Activated T-helper 1 cell treated with anti-CD3 and anti-CD28 coated beads, Interleukin-12 subunit alpha, Interleukin-12 subunit beta, Interleukin-2, Interleukin-4 antibody, amounts not matched to agents 30 ng/mL and 10 ng/mL and 1 ng/mL, durations not matched to agents 14 hours and 24 hours and 36 hours (primary cell): ENCODE measurements at regions not wholly inside any gene's neighbourhood (a gene's known extent, or its start where the extent isn't known, plus 50 kb on each side); places are given as distances from the start of the nearest gene placed in this dataset.

Experiments
- DNase-seq: peaks from one replicate; pipeline ENCODE4 v3.0.0; 2021; ENCODE audit warnings: low spot score
- H3K27ac Mint-ChIP-seq: one replicate; pipeline ENCODE4 v1.8.0; 2021; ENCODE audit warnings: mild to moderate bottlenecking, mixed read lengths
- H3K27me3 Mint-ChIP-seq: one replicate; pipeline ENCODE4 v1.8.0; 2022; ENCODE audit warnings: mild to moderate bottlenecking, moderate library complexity, mixed read lengths; ENCODE audit not compliant: insufficient read depth
- H3K36me3 Mint-ChIP-seq: one replicate; pipeline ENCODE4 v1.8.0; 2021; ENCODE audit warnings: low read depth, mixed read lengths
- H3K4me1 Mint-ChIP-seq: one replicate; pipeline ENCODE4 v1.8.0; 2021; ENCODE audit warnings: low read depth, mixed read lengths
- H3K4me3 Mint-ChIP-seq: one replicate; pipeline ENCODE4 v1.8.0; 2021; ENCODE audit warnings: mild to moderate bottlenecking, moderate library complexity, mixed read lengths
- H3K9me3 Mint-ChIP-seq: one replicate; pipeline ENCODE4 v1.8.0; 2021; ENCODE audit warnings: mixed read lengths
- intact Hi-C: fragments of 100-400 bp; cut with micrococcal nuclease; formaldehyde crosslinking; loops from one replicate; pipeline ENCODE4 v1.15.1; 2024

DNA sequence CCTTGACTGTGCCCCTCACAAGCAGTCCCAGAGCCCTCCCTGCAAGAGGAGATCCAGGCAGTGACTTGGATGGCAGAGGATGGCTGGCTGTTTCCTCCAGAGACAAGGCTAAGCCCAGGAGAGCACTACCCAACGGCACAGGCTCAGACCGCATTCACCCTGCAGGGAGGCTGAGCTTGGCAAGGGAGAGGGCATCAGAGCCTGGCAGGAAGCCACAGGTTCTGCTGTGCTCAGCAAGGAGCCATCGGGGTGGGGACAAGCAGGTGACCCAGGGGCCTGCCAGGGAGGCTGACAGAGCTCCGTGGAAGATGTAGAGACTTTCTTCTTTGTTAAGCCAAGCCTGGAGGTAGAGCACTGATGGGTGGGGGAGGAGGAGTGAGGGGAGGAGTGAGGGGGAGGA lies 159.2 kb upstream of the CST7 start:
- peaks cover 2% of the 10 kb centered on the region for H3K27me3 Mint-ChIP-seq
- H3K9me3 Mint-ChIP-seq = no peaks in the 10 kb centered on the region
- H3K27ac Mint-ChIP-seq = no peak overlapping the region
- intact Hi-C loops = no loop called here
- DNase-seq = no peak
- peaks cover 2% of the 10 kb centered on the region for H3K4me1 Mint-ChIP-seq
- H3K36me3 Mint-ChIP-seq = no peaks in the 10 kb centered on the region
- no peak overlapping the region for H3K4me3 Mint-ChIP-seq

- Mint-ChIP-seq H3K36me3 (no peaks in the 10 kb centered on the region), H3K4me1 (peaks cover 7% of the 10 kb centered on the region), H3K4me3 (no peak overlapping the region), H3K27me3 (peaks cover 2% of the 10 kb centered on the region), H3K9me3 (no peaks in the 10 kb centered on the region), H3K27ac (no peak overlapping the region)
- intact Hi-C loops = no loop called here
- no peak for DNase-seq
These were observed 158.3 kb upstream of the CST7 start for GRCh38 chr20:24790746-24791283.

- Mint-ChIP-seq H3K36me3 (no peaks in the 10 kb centered on the region), H3K4me3 (no peak overlapping the region), H3K27ac (no peak overlapping the region), H3K4me1 (peaks cover 11% of the 10 kb centered on the region), H3K9me3 (no peaks in the 10 kb centered on the region), H3K27me3 (peaks cover 2% of the 10 kb centered on the region)
- no peak for DNase-seq
- intact Hi-C loops = no loop called here
These were observed 157.1 kb upstream of the CST7 start for GRCh38 chr20:24791953-24792352.

DNA sequence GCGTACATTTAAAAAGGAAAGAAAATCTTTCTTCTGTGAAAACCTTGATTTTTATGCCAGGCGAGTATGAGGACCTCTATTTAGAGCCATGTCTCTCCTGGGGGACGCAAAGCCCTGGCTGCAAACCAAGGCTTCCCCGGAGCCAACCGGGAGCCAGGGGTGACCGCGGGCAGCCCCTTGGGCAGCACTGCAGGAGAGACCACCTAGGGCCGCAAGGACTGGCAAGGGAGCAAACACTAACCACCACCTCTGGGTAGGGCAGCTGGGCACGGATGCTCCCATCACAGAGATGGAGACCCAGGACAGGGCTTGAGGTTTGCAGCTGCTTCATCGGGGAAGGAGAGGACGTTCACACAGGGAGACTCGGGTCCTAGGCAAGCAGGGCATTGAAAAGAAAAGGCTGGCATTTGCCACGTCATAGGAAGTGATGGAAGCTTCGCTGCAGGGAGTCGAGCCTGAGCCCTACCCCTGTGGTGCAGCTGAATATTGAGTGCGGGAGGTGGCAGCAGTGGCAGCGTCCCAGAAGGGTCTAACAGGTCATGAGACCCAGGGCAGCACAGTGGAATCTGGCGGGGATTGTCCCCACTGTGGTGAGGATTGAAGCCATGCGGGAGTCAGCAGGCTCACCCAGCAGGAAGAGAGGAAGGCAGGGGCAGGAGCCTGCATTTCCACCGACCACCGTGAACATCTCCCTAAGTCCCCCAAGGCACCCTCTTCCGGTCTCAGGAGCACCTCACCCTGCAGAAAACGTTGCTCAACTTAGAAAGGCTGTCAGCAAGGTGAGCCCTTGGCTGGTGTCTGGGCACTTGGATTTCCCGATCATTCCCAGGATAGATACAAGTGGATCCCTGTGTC lies 156.2 kb upstream of the CST7 start:
- H3K9me3 Mint-ChIP-seq = no peaks in the 10 kb centered on the region
- H3K27ac Mint-ChIP-seq = no peak overlapping the region
- DNase-seq = no peak
- H3K36me3 Mint-ChIP-seq = no peaks in the 10 kb centered on the region
- intact Hi-C loops = no loop called here
- peaks cover 11% of the 10 kb centered on the region for H3K4me1 Mint-ChIP-seq
- no peak overlapping the region for H3K4me3 Mint-ChIP-seq
- peaks cover 2% of the 10 kb centered on the region for H3K27me3 Mint-ChIP-seq

DNA sequence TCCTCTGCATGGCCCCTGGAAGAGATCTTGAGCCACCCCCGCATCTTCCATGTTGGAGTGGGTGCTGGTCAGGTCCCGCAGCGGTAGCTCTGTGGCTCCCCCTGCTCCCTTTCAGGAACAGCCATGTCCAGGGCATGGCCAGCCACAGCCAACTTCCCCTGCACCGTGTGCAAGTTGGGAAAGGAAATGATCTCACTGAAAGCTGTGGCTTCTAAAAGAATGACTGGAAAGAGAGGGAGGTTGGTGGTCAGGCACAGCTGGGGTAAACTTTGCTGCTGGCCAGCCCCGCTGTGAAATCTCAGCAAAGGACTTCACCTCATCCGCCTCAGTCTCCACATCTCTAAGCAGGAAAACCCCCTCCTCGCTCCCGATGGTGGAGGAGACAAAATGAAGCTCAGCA lies 153.6 kb upstream of the CST7 start:
- no peak for DNase-seq
- peaks cover 11% of the 10 kb centered on the region for H3K4me1 Mint-ChIP-seq
- no peaks in the 10 kb centered on the region for H3K36me3 Mint-ChIP-seq
- no peak overlapping the region for H3K27ac Mint-ChIP-seq
- peaks cover 2% of the 10 kb centered on the region for H3K27me3 Mint-ChIP-seq
- intact Hi-C loops = no loop called here
- no peak overlapping the region for H3K4me3 Mint-ChIP-seq
- no peaks in the 10 kb centered on the region for H3K9me3 Mint-ChIP-seq

DNA sequence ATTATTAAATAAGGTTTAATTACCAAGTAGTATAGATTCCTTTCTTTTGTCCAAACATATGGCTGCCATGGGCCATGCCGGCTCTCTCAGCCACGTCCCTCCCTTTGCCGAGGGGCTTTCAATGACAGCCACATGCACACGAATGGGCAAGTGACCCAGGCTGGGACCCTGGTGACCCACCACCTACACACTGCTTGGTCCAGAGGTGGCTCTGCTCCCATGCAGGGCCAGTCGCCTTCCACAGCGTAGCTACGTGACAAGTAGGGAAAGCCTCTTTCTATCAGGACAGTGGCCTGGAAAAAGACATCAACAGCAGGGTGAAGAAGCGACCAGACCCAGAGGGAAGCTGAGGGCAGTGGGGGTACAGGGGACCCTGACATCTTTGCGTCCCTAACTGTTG lies 152.8 kb upstream of the CST7 start:
- Mint-ChIP-seq H3K27me3 (peaks cover 2% of the 10 kb centered on the region), H3K4me1 (peaks cover 11% of the 10 kb centered on the region), H3K27ac (no peak overlapping the region), H3K4me3 (no peak overlapping the region), H3K36me3 (no peaks in the 10 kb centered on the region), H3K9me3 (no peaks in the 10 kb centered on the region)
- no peak for DNase-seq
- intact Hi-C loops = no loop called here

DNA sequence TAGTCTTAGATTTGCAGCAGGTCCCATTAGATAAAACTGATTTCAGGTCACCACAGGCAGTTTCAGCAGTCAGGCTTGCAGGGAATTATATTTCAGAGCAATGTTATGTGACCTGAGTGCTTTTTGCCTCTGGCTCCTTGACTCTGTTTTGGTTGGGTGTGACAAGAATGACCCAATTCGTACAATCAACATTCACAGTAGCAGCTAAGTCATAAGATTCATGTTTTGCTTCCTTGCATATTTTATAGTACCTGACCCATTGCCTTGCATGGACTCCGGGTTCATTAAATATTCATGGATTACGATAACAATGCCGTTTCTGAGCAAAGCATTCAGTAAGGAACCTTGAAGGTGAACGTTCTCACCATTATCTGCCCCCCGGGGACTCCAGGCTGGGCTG lies 152.0 kb upstream of the CST7 start:
- DNase-seq = no peak
- intact Hi-C loops = no loop called here
- Mint-ChIP-seq H3K9me3 (no peaks in the 10 kb centered on the region), H3K4me3 (no peak overlapping the region), H3K4me1 (peaks cover 11% of the 10 kb centered on the region), H3K27ac (no peak overlapping the region), H3K36me3 (no peaks in the 10 kb centered on the region), H3K27me3 (peaks cover 2% of the 10 kb centered on the region)

GRCh38 chr20:24797745-24798655 lies 151.1 kb upstream of the CST7 start:
- Mint-ChIP-seq H3K27ac (no peak overlapping the region), H3K36me3 (no peaks in the 10 kb centered on the region), H3K27me3 (peaks cover 2% of the 10 kb centered on the region), H3K4me1 (peaks cover 11% of the 10 kb centered on the region), H3K4me3 (no peak overlapping the region), H3K9me3 (no peaks in the 10 kb centered on the region)
- intact Hi-C loops = no loop called here
- no peak for DNase-seq

DNA sequence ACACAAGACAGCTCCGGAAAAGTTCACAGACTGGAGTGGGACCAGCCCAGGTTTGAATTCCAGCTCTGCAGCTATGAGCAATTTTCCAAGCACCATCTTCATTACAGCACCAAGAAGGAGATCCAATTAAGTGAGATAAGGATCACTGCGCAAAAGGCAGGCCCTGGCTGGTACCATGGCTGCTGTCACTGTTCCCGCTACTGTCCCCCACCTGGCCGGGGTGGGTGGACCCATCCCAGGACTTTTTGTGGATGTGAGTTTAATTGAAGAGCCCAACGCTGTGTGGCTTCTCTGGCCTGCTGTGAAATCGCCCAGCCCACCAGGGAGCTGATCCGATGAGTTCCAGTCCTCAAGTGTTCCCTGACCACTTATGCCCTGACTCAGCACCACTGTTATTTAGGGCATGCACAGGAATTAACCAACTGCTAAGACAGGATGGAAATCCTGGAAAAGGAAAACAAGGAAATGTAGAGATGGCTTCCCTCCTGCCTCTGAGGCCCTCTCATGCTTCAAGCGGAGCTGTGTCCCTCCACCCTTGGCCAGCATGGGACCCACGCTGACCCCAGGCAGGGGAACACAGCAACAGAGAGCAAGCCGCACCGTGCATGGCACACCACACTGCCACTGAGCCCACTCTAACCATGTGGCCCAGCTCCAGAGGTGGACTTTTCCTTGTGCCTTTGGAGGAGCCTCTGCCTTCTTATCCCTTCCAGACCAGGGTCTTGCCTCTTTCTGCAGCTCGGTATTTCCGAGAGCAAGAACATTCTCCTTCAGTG lies 150.0 kb upstream of the CST7 start:
- H3K4me3 Mint-ChIP-seq = no peak overlapping the region
- H3K27ac Mint-ChIP-seq = no peak overlapping the region
- no peak for DNase-seq
- intact Hi-C loops = no loop called here
- peaks cover 11% of the 10 kb centered on the region for H3K4me1 Mint-ChIP-seq
- no peaks in the 10 kb centered on the region for H3K36me3 Mint-ChIP-seq
- H3K9me3 Mint-ChIP-seq = no peaks in the 10 kb centered on the region
- peaks cover 2% of the 10 kb centered on the region for H3K27me3 Mint-ChIP-seq

- no peaks in the 10 kb centered on the region for H3K9me3 Mint-ChIP-seq
- no peak overlapping the region for H3K27ac Mint-ChIP-seq
- no peaks in the 10 kb centered on the region for H3K36me3 Mint-ChIP-seq
- no peak overlapping the region for H3K4me3 Mint-ChIP-seq
- DNase-seq = no peak
- no peaks in the 10 kb centered on the region for H3K27me3 Mint-ChIP-seq
- peaks cover 11% of the 10 kb centered on the region for H3K4me1 Mint-ChIP-seq
- intact Hi-C loops = no loop called here
These were observed 149.0 kb upstream of the CST7 start for GRCh38 chr20:24799971-24800580.

DNA sequence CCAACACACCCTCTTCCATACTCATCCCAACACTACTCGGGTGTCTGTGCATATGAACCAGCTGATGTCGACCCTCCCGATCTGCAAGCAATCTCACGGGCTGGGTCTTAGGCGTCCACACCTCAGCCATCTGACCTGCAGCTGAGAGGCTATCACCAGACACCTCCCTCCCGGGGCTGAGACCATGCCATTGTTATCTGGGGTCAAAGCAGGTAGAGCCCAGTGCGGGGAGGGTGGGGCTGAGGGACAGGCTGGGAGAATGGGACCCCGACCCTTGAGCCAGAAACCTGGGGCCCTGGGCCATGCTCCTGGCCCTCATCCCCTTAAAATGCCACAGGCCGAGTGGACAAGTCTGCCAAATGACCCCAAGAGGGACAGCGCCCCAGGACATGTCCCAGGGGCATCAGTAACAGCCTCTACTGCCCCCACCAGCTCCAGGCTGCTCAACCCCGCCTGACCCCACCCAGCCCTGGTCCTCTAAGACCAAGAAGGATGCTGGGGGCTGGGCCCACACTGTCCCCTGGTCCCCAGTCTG lies 146.7 kb upstream of the CST7 start:
- no peak overlapping the region for H3K27ac Mint-ChIP-seq
- no peaks in the 10 kb centered on the region for H3K9me3 Mint-ChIP-seq
- DNase-seq = no peak
- no peak overlapping the region for H3K4me3 Mint-ChIP-seq
- H3K36me3 Mint-ChIP-seq = no peaks in the 10 kb centered on the region
- H3K4me1 Mint-ChIP-seq = no peaks in the 10 kb centered on the region
- intact Hi-C loops = no loop called here
- H3K27me3 Mint-ChIP-seq = no peaks in the 10 kb centered on the region
